Neural cell (in vitro differentiated cells): ENCODE measurements at regions not wholly inside any gene's neighbourhood (a gene's known extent, or its start where the extent isn't known, plus 50 kb on each side); places are given as distances from the start of the nearest gene placed in this dataset.

Source experiments
- H2AFZ ChIP-seq: fragments of 200-600, 300-800 bp; sonication (generic), shearing (Covaris generic); 2 replicates; pipeline ENCODE4 v1.6.0; 2014; ENCODE audit warnings: low read depth, mild to moderate bottlenecking, antibody characterized with exemption, low read length, moderate library complexity
- H3F3A ChIP-seq: fragments of 200-600 bp; shearing (Covaris generic); 2 replicates; pipeline ENCODE4 v1.6.1; 2016; ENCODE audit warnings: mild to moderate bottlenecking, moderate library complexity, mixed read lengths, antibody characterized with exemption, low read length; ENCODE audit not compliant: insufficient read depth, poor library complexity, severe bottlenecking
- H3K27ac ChIP-seq: fragments of 200-600, 300-800 bp; sonication (generic), shearing (Covaris generic); 2 replicates; pipeline ENCODE4 v1.5.1; 2014; ENCODE audit warnings: mild to moderate bottlenecking, low read length, moderate library complexity
- H3K27me3 ChIP-seq: fragments of 300-800, 200-600 bp; sonication (generic), shearing (Covaris generic); 2 replicates; pipeline ENCODE4 v1.6.0; 2014; ENCODE audit warnings: mild to moderate bottlenecking, low read depth, low read length, moderate library complexity; ENCODE audit not compliant: insufficient read depth
- H3K36me3 ChIP-seq: fragments of 300-800, 200-600 bp; sonication (generic), shearing (Covaris generic); 2 replicates; pipeline ENCODE4 v1.5.1; 2014; ENCODE audit warnings: mild to moderate bottlenecking, antibody characterized with exemption, low read length, moderate library complexity; ENCODE audit not compliant: insufficient read depth
- H3K4me2 ChIP-seq: fragments of 300-800, 200-600 bp; sonication (generic), shearing (Covaris generic); 2 replicates; pipeline ENCODE4 v1.6.0; 2014; ENCODE audit warnings: mild to moderate bottlenecking, low read length
- H3K4me3 ChIP-seq: fragments of 300-800, 200-600 bp; sonication (generic), shearing (Covaris generic); 2 replicates; pipeline ENCODE4 v1.5.1; 2014; ENCODE audit warnings: mild to moderate bottlenecking, low read length, moderate library complexity
- H3K79me2 ChIP-seq: fragments of 200-600 bp; shearing (Covaris generic); replicated peaks from 2 replicates; pipeline ENCODE4 v1.6.0; 2014; ENCODE audit warnings: mild to moderate bottlenecking, low read length, moderate library complexity; ENCODE audit not compliant: insufficient read depth
- H3K9ac ChIP-seq: fragments of 300-800, 200-600 bp; sonication (generic), shearing (Covaris generic); 2 replicates; pipeline ENCODE4 v1.6.1; 2016; ENCODE audit warnings: mild to moderate bottlenecking, low read length, mixed read lengths
- H3K9me2 ChIP-seq: fragments of 200-600 bp; shearing (Covaris generic); 2 replicates; pipeline ENCODE4 v1.6.1; 2016; ENCODE audit warnings: mild to moderate bottlenecking, low read length, mixed read lengths; ENCODE audit not compliant: insufficient read depth
- H3K9me3 ChIP-seq: fragments of 200-600, 300-800 bp; sonication (generic), shearing (Covaris generic); 2 replicates; pipeline ENCODE4 v1.6.1; 2016; ENCODE audit warnings: mild to moderate bottlenecking, mixed run types, low read length, moderate library complexity, mixed read lengths
- H4K20me1 ChIP-seq: fragments of 200-600 bp; shearing (Covaris generic); 2 replicates; pipeline ENCODE4 v1.6.1; 2016; ENCODE audit warnings: mild to moderate bottlenecking, mixed run types; ENCODE audit not compliant: insufficient read depth
- CTCF ChIP-seq: fragments of 450-650 bp; IDR thresholded peaks from 2 replicates; pipeline ENCODE4 v1.5.1; 2014; ENCODE audit warnings: antibody characterized with exemption, mild to moderate bottlenecking, moderate library complexity; ENCODE audit not compliant: poor library complexity, severe bottlenecking
- EP300 ChIP-seq: fragments of 450-650 bp; conservative IDR thresholded peaks from 2 replicates; pipeline ENCODE4 v1.6.1; 2014; ENCODE audit warnings: antibody characterized with exemption, mild to moderate bottlenecking, moderate library complexity; ENCODE audit not compliant: poor library complexity, severe bottlenecking
- EZH2 ChIP-seq: fragments of 200-600, 300-800 bp; shearing (Covaris generic), sonication (generic); IDR thresholded peaks from 2 replicates; pipeline ENCODE4 v1.6.1; 2014; ENCODE audit warnings: antibody characterized with exemption, low read length, borderline replicate concordance, mild to moderate bottlenecking; ENCODE audit not compliant: insufficient read depth, poor library complexity, severe bottlenecking
- MXI1 ChIP-seq: fragments of 450-650 bp; conservative IDR thresholded peaks from 2 replicates; pipeline ENCODE4 v1.6.1; 2014; ENCODE audit warnings: antibody characterized with exemption, mild to moderate bottlenecking; ENCODE audit not compliant: poor library complexity, severe bottlenecking
- POLR2AphosphoS5 ChIP-seq: IDR thresholded peaks from 2 replicates; pipeline ENCODE4 v1.6.1; 2012
- RAD21 ChIP-seq: fragments of 450-650 bp; conservative IDR thresholded peaks from 2 replicates; pipeline ENCODE4 v1.6.1; 2014; ENCODE audit warnings: antibody characterized with exemption, mild to moderate bottlenecking, moderate library complexity
- REST ChIP-seq: IDR thresholded peaks from 2 replicates; pipeline ENCODE4 v1.6.1; 2012; ENCODE audit warnings: borderline replicate concordance
- SMC3 ChIP-seq: fragments of 450-650 bp; conservative IDR thresholded peaks from 2 replicates; pipeline ENCODE4 v1.6.1; 2014; ENCODE audit warnings: antibody characterized with exemption, mild to moderate bottlenecking, moderate library complexity; ENCODE audit not compliant: poor library complexity
- TAF1 ChIP-seq: IDR thresholded peaks from 2 replicates; pipeline ENCODE4 v1.6.1; 2012; ENCODE audit warnings: low read depth

- no peaks in the 10 kb centered on the region for H3K9me2 ChIP-seq
These were observed 100.8 kb upstream of the TANK start for GRCh38 chr2:161059388-161059787.

GRCh38 chr2:161061786-161062185 is 98.4 kb upstream of the TANK start:
- no peaks in the 10 kb centered on the region for H3K36me3 ChIP-seq
- H2AFZ ChIP-seq = no peak overlapping the region
- no peaks in the 10 kb centered on the region for H3K27me3 ChIP-seq
- H3F3A ChIP-seq = no peaks in the 10 kb centered on the region
- H3K9me2 ChIP-seq = no peaks in the 10 kb centered on the region
- no peak overlapping the region for H3K27ac ChIP-seq
- H3K9me3 ChIP-seq = no peaks in the 10 kb centered on the region
- H3K4me3 ChIP-seq = no peak overlapping the region
- H3K4me2 ChIP-seq = no peak overlapping the region
- H4K20me1 ChIP-seq = no peaks in the 10 kb centered on the region
- no peaks in the 10 kb centered on the region for H3K79me2 ChIP-seq
- no peak overlapping the region for H3K9ac ChIP-seq
- TF ChIP-seq EZH2 (no peak), RAD21 (no peak), POLR2AphosphoS5 (no peak), REST (no peak), TAF1 (no peak), CTCF (no peak), MXI1 (no peak)

More at GRCh38 chr2:161059388-161059787, 100.8 kb upstream of the TANK start:
- Histone ChIP-seq H3K4me2 (no peak overlapping the region), H2AFZ (no peak overlapping the region), H3K27me3 (no peaks in the 10 kb centered on the region), H3K27ac (no peak overlapping the region), H3K4me3 (no peak overlapping the region), H3K9me3 (no peaks in the 10 kb centered on the region), H4K20me1 (no peaks in the 10 kb centered on the region), H3F3A (no peaks in the 10 kb centered on the region), H3K9ac (no peak overlapping the region), H3K79me2 (no peaks in the 10 kb centered on the region), H3K36me3 (no peaks in the 10 kb centered on the region)
- TF ChIP-seq MXI1 = no peak
- TF ChIP-seq RAD21 = no peak
- TF ChIP-seq EP300 = no peak
- TF ChIP-seq CTCF = no peak
- no peak for TF ChIP-seq REST
- TF ChIP-seq POLR2AphosphoS5 = no peak
- no peak for TF ChIP-seq TAF1
- TF ChIP-seq SMC3 = no peak
- TF ChIP-seq EZH2 = no peak
